ENCODE measurements at regions not wholly inside any gene's neighbourhood (a gene's known extent, or its start where the extent isn't known, plus 50 kb on each side); places are given as distances from the start of the nearest gene placed in this dataset.
A peak's percentile ranks its signal among the peaks of the same experiment; 100 is the strongest.

DNA sequence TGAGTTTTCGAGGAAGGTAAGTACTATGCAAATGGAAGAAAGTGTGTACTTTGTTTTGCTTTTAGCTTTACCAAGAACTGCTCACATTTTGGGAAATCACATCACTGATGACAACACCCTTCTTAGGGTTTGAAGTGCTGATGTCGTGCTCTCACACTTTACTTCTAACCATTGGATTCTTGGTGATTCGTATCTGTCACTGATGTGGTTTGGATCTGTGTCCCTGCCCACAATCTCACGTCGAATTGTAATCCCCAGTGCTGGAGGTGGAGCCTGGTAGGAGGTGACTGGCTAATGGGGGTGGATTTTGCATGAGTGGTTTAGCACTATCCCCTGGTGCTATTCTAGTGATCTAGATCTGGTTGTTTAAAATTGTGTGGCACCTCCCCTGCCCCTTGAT lies 75.4 kb upstream of the RGMA start:
- peak; percentile 61 to 64 for DNase-seq
- Mint-ChIP-seq H3K27ac (no peak overlapping the region), H3K27me3 (ENCODE audit: low read depth) (peaks cover 17% of the 10 kb centered on the region), H3K4me1 (ENCODE audit: low read depth) (peaks cover 14% of the 10 kb centered on the region), H3K36me3 (ENCODE audit: insufficient read depth in 2 of 2) (no peaks in the 10 kb centered on the region), H3K9me3 (no peaks in the 10 kb centered on the region), H3K4me3 (peak overlapping the region in 1 of 2 donors; percentile 41)
- ATAC-seq (replicated peaks in 1 of 2) = peak; percentile 95 to 96

GRCh38 chr15:93162560-93162959 lies 73.5 kb upstream of the RGMA start:
- H3K27me3 Mint-ChIP-seq (ENCODE audit: low read depth) = peaks cover 6% of the 10 kb centered on the region
- H3K4me3 Mint-ChIP-seq = no peak overlapping the region
- H3K36me3 Mint-ChIP-seq (ENCODE audit: insufficient read depth in 2 of 2) = no peaks in the 10 kb centered on the region
- no peak overlapping the region for H3K27ac Mint-ChIP-seq
- peaks cover 14% of the 10 kb centered on the region for H3K4me1 Mint-ChIP-seq (ENCODE audit: low read depth)
- DNase-seq (no peak), ATAC-seq (replicated peaks in 1 of 2) (no peak)
- no peaks in the 10 kb centered on the region for H3K9me3 Mint-ChIP-seq

DNA sequence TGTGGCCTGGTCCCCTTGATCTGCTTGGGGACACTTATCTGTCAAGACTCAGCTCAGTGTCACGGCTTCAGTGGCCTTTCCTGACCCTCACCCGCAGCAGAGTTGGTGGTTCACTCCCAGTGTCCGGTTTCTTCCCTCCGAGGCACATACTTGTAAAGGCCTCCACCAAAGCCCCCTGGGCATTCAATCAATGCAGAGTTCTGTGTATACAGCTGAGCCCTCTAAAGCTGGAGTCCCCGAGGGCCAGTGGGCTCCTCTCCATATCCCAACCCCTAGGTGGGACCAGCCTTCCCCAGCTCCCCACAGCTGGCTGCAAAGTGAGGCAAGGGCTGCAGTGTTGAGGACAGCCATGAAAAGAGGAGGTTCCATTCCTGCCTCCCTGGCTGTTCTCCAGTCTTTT lies 70.9 kb upstream of the RGMA start:
- no peak for ATAC-seq (replicated peaks in 1 of 2)
- Mint-ChIP-seq H3K27ac (no peak overlapping the region), H3K27me3 (ENCODE audit: low read depth) (no peaks in the 10 kb centered on the region), H3K4me1 (ENCODE audit: low read depth) (peaks cover 11% of the 10 kb centered on the region), H3K9me3 (no peaks in the 10 kb centered on the region), H3K36me3 (ENCODE audit: insufficient read depth in 2 of 2) (no peaks in the 10 kb centered on the region), H3K4me3 (no peak overlapping the region)
- DNase-seq = no peak

DNA sequence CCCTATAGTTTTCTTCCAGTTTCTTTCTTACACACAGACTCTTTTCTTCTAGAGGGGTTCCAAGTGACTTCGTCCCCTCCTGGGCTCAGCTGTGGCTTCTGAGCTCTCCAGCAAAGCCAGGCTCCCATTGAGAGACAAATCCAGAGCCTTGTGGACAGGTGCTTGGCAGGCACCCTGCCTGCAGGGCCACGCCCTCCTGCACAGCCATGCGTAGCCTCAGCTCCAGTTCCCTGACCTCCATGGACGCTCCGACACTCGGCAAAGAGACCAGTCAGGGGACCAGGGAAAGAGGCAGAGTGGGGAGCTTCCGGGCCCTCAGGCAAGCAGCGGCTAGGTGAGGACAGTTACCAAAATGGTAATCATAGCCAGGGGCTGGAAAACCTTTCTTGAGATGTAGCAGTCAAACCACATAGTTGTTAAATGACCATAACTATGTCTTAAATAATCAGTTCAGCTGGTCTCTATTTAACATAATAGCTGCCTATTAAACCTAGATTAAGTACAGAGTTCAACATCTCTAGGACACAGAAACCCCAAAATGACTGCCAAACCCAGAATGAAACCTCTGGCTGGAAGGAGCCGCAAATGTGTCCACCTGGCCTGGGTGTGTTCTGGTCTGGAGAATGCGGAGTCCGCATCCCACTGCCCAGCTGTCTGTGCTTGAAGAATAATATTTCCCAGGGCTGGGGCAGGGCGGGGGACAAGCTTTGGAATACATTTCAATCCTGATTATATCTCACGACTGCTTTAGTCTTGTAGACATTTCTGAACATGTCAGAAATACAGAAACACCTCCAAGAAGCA lies 69.3 kb upstream of the RGMA start:
- Mint-ChIP-seq H3K4me1 (ENCODE audit: low read depth) (peaks cover under 1% of the 10 kb centered on the region), H3K9me3 (no peaks in the 10 kb centered on the region), H3K27me3 (ENCODE audit: low read depth) (no peaks in the 10 kb centered on the region), H3K4me3 (no peak overlapping the region), H3K36me3 (ENCODE audit: insufficient read depth in 2 of 2) (no peaks in the 10 kb centered on the region), H3K27ac (no peak overlapping the region)
- no peak for DNase-seq
- no peak for ATAC-seq (replicated peaks in 1 of 2)

- no peak overlapping the region for H3K27ac Mint-ChIP-seq
- H3K27me3 Mint-ChIP-seq (ENCODE audit: low read depth) = peaks cover 5% of the 10 kb centered on the region
- peaks cover 6% of the 10 kb centered on the region for H3K4me1 Mint-ChIP-seq (ENCODE audit: low read depth)
- H3K4me3 Mint-ChIP-seq = no peak overlapping the region
- ATAC-seq (replicated peaks in 1 of 2) (no peak), DNase-seq (no peak)
- no peaks in the 10 kb centered on the region for H3K9me3 Mint-ChIP-seq
- H3K36me3 Mint-ChIP-seq (ENCODE audit: insufficient read depth in 2 of 2) = no peaks in the 10 kb centered on the region
Observed at GRCh38 chr15:93154666-93155065, 65.7 kb upstream of the RGMA start.

- DNase-seq (no peak), ATAC-seq (replicated peaks in 1 of 2) (no peak)
- no peak overlapping the region for H3K27ac Mint-ChIP-seq
- H3K4me1 Mint-ChIP-seq (ENCODE audit: low read depth) = peaks cover 6% of the 10 kb centered on the region
- no peak overlapping the region for H3K4me3 Mint-ChIP-seq
- H3K36me3 Mint-ChIP-seq (ENCODE audit: insufficient read depth in 2 of 2) = no peaks in the 10 kb centered on the region
- H3K27me3 Mint-ChIP-seq (ENCODE audit: low read depth) = peaks cover 5% of the 10 kb centered on the region
- no peaks in the 10 kb centered on the region for H3K9me3 Mint-ChIP-seq
Observed at GRCh38 chr15:93152951-93153350, 63.9 kb upstream of the RGMA start.

DNA sequence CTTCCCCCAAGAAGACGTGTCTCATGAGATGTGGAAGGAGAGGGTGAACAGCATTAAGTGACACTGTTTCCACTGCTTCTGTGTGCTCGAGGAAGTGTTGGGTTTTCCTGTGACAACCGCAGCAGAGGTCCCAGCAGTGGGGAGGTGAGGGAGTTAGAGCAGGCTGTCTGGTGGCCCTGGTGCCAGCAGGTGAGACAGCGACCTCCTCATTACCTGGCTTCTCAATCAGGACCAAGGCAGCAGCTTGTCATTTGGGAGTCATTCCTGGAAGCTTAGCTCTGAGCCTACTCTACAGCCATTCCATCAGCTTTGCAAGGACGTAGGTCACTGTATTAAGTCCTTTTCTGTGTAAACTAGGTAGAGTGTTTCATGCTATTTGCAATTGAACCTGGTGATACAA lies 63.3 kb upstream of the RGMA start:
- ATAC-seq (replicated peaks in 1 of 2) = peak in 1 of 2 donors; percentile 9
- H3K4me1 Mint-ChIP-seq (ENCODE audit: low read depth) = peaks cover 6% of the 10 kb centered on the region
- H3K4me3 Mint-ChIP-seq = no peak overlapping the region
- H3K27me3 Mint-ChIP-seq (ENCODE audit: low read depth) = peaks cover 5% of the 10 kb centered on the region
- no peak overlapping the region for H3K27ac Mint-ChIP-seq
- DNase-seq = no peak
- no peaks in the 10 kb centered on the region for H3K36me3 Mint-ChIP-seq (ENCODE audit: insufficient read depth in 2 of 2)
- no peaks in the 10 kb centered on the region for H3K9me3 Mint-ChIP-seq

DNA sequence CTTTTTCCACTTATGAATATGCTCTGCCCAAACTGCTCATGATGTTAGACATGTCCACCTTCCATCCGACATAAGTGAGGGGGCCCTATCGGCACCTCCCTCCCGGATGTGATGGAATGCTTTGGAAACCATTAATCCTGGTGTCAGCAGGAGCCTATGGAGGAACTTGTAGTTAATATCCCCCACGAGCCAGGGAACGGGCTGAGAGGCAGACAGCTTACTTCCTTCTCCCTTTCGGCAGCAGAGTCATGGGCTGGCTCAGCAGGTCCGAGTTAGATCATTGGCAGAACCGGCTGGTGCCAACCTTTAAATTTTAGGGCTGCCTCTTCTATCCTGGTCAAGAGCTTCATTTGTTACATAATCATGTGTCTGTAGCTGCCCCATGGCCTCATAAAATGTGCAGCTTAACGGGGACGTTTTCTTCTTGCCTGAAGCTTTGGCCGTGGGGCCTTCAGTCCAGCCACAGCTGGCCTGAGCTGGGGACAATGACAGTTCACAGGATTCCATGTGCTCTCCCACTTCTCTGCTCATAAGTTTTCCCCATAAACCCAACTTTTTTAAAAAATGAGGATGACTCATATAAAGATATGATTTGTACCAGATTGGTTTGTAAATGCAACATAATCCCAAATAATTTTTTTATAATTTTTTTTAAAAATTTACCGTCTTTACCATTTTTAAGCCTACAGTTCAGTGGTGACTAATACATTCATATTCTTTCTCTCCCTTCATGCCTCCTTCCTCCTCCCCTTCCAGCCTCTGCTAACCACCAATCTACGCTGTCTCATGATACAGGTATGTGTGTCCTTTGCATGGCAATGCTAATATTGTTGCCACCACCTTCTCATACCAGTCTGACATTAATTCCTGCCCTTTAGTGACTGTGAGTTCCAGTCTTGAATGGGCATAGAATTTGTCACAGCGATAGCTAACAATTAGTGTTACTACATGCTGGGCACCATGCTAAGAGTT lies 62.2 kb upstream of the RGMA start:
- Mint-ChIP-seq H3K27me3 (ENCODE audit: low read depth) (peaks cover 5% of the 10 kb centered on the region), H3K36me3 (ENCODE audit: insufficient read depth in 2 of 2) (no peaks in the 10 kb centered on the region), H3K4me1 (ENCODE audit: low read depth) (peaks cover 6% of the 10 kb centered on the region), H3K4me3 (no peak overlapping the region), H3K27ac (no peak overlapping the region), H3K9me3 (no peaks in the 10 kb centered on the region)
- ATAC-seq (replicated peaks in 1 of 2) (no peak), DNase-seq (no peak)

GRCh38 chr15:93146601-93147000 lies 57.6 kb upstream of the RGMA start:
- H3K9me3 Mint-ChIP-seq = no peaks in the 10 kb centered on the region
- ATAC-seq (replicated peaks in 1 of 2) (no peak), DNase-seq (no peak)
- peaks cover 3% of the 10 kb centered on the region for H3K27me3 Mint-ChIP-seq (ENCODE audit: low read depth)
- H3K4me1 Mint-ChIP-seq (ENCODE audit: low read depth) = peaks cover 6% of the 10 kb centered on the region
- H3K4me3 Mint-ChIP-seq = no peak overlapping the region
- H3K36me3 Mint-ChIP-seq (ENCODE audit: insufficient read depth in 2 of 2) = no peaks in the 10 kb centered on the region
- no peak overlapping the region for H3K27ac Mint-ChIP-seq

DNA sequence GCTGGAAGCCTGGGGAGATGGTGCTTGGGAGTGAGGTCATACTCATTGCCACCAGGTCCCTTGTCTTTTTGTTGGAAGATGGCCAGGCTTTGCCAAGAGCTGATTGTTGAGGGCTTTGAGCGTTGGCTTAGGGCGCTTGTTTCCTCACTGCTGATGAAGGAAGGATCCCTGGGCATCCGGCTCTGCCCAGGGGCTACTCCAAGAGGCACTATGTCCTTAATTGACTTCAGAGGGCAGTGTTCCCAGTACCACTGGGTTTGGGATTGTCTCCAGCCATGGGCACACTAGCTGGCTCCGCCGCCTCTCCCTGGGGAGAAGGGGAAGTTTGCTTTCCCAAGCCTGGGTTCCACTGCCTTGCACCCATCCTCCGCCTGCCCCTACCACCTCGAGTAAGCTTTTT lies 57.2 kb upstream of the RGMA start:
- Mint-ChIP-seq H3K27ac (no peak overlapping the region), H3K9me3 (no peaks in the 10 kb centered on the region), H3K27me3 (ENCODE audit: low read depth) (no peaks in the 10 kb centered on the region), H3K4me3 (no peak overlapping the region), H3K36me3 (ENCODE audit: insufficient read depth in 2 of 2) (no peaks in the 10 kb centered on the region), H3K4me1 (ENCODE audit: low read depth) (peaks cover 9% of the 10 kb centered on the region)
- ATAC-seq (replicated peaks in 1 of 2) = no peak
- DNase-seq = no peak

DNA sequence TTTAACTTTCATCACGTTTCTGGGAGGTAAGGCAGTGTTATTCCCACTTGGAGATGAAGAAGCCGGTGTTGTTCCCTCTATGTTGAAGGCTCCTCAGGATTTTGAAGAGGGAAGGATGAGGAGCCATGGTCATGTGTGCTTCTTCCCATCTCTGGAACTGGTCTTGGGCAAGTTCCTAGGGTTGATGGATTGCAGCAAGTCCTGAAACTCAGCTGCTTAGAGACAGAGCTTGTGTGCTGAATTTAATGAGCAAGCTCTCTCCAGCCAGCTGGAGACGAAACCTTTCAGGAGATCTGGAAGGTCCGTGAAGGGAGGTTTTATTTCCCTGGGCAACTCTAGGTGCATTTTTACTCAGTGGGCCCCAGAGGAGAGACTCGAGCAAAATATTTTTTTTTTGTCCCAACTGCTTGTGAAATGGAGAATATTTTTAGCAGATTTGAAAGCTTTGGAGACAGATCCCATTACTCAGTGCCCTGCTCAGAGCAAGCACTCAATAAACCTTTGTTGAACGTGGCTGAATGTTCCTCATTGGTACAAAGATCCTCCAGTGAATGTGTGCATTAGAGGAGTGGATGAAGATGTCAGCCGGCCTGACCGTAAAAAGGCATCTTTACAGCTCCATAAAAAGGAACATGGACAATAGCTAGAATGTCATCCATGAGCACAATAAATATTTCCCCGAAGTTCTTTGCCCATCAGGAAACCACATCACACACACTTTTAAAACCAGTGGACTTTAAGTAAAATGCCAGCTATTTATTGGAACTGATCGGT lies 55.6 kb upstream of the RGMA start:
- no peak overlapping the region for H3K27ac Mint-ChIP-seq

DNA sequence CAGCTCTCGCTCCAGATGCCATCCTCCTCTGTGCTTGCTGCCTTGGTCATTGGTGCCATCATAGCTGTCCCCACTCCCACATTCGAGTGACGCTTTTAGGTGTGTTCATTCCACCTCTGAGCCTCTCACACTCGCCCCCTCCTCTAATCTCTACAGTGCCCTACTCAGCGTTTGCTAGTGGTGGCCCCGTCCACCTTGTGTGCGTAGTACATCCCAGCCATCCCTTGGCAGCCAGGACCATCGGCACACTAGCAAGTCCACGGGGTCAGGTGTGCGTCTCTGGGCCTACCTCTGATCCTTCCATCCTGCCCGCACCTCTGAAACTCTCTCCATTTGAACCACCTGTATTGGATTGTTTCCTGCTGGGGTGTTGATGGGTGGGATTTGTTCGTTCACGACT lies 54.2 kb upstream of the RGMA start:
- ATAC-seq (replicated peaks in 1 of 2) (no peak), DNase-seq (no peak)
- peaks cover 9% of the 10 kb centered on the region for H3K4me1 Mint-ChIP-seq (ENCODE audit: low read depth)
- no peaks in the 10 kb centered on the region for H3K9me3 Mint-ChIP-seq
- no peaks in the 10 kb centered on the region for H3K27me3 Mint-ChIP-seq (ENCODE audit: low read depth)
- no peaks in the 10 kb centered on the region for H3K36me3 Mint-ChIP-seq (ENCODE audit: insufficient read depth in 2 of 2)
- no peak overlapping the region for H3K4me3 Mint-ChIP-seq
- H3K27ac Mint-ChIP-seq = no peak overlapping the region

More for the DNA sequence above, 55.6 kb upstream of the RGMA start:
- H3K27me3 Mint-ChIP-seq (ENCODE audit: low read depth) = no peaks in the 10 kb centered on the region
- no peak overlapping the region for H3K4me3 Mint-ChIP-seq
- H3K9me3 Mint-ChIP-seq = no peaks in the 10 kb centered on the region
- no peak for ATAC-seq (replicated peaks in 1 of 2)
- H3K36me3 Mint-ChIP-seq (ENCODE audit: insufficient read depth in 2 of 2) = no peaks in the 10 kb centered on the region
- H3K4me1 Mint-ChIP-seq (ENCODE audit: low read depth) = peaks cover 9% of the 10 kb centered on the region
- DNase-seq = no peak

DNA sequence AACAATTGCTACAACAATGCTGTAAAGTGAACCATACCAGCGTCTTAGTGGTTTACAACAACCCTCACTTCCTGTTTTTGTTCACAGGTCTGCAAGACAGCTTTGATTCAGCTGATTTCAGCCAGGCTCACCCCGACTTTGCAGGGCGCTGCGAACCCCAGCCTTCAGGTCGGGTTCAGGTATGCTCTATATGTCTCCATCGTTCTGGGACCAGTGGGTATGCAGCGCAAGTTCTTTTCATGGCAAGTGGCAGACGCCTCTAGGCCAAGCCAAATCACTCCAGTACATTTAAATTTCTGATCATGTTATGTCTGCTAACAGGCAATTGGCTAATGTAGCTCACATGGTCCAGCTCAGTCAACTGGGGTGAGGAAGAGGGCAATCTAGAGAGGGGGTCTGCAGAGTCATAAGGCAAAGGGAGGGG lies 52.4 kb upstream of the RGMA start:
- Mint-ChIP-seq H3K4me3 (peak overlapping the region in 1 of 2 donors; percentile 4), H3K27me3 (ENCODE audit: low read depth) (no peaks in the 10 kb centered on the region), H3K4me1 (ENCODE audit: low read depth) (peaks cover 9% of the 10 kb centered on the region), H3K9me3 (no peaks in the 10 kb centered on the region), H3K36me3 (ENCODE audit: insufficient read depth in 2 of 2) (no peaks in the 10 kb centered on the region), H3K27ac (no peak overlapping the region)
- ATAC-seq (replicated peaks in 1 of 2) (peak; percentile 41 to 91), DNase-seq (peak in 1 of 2 donors; percentile 15)
